ENCODE measurements at regions not wholly inside any gene's neighbourhood (a gene's known extent, or its start where the extent isn't known, plus 50 kb on each side); places are given as distances from the start of the nearest gene placed in this dataset.

DNA sequence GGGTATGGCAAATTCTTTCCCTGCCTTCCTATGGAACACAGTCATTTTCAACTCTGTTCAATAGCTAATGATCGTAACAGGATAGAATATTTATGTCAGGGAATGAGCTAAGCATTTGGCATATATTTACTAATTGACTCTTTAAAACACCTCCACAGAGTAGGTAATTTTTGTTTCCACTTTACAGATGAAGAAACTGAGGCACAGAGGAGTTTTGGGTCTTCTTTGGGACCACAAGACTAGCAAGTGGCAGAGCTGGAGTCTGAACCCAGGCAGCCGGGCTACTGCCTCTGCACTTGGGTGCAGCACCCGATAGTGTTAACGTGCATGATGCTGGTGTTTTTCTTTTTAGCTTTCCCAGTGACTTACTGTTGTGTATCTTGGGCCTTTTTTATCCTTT is 384.0 kb downstream of the SFMBT2 start (continued):
- no peak for TF ChIP-seq RB1 (IDR thresholded peaks at IDR 0.05; ENCODE audit: low read depth)
- no peak for TF ChIP-seq ZNF224 (CRISPR knock-in tag; IDR thresholded peaks at IDR 0.05)
- no peak for TF ChIP-seq RHOXF2B (CRISPR knock-in tag; conservative IDR thresholded peaks at IDR 0.05)
- no peak for TF ChIP-seq CEBPB (tag; IDR thresholded peaks at IDR 0.05)
- no peak for TF ChIP-seq EWSR1 (IDR thresholded peaks at IDR 0.05; ENCODE audit: borderline replicate concordance, low read depth, partially characterized antibody)
- TF ChIP-seq, protein P1, sequence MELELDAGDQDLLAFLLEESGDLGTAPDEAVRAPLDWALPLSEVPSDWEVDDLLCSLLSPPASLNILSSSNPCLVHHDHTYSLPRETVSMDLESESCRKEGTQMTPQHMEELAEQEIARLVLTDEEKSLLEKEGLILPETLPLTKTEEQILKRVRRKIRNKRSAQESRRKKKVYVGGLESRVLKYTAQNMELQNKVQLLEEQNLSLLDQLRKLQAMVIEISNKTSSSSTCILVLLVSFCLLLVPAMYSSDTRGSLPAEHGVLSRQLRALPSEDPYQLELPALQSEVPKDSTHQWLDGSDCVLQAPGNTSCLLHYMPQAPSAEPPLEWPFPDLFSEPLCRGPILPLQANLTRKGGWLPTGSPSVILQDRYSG (tag; conservative IDR thresholded peaks at IDR 0.05; ENCODE audit: low read depth) = no peak
- no peak for TF ChIP-seq NUFIP1 (IDR thresholded peaks at IDR 0.05; ENCODE audit: partially characterized antibody)
- TF ChIP-seq TAF15 (IDR thresholded peaks at IDR 0.05; ENCODE audit: low read depth, low read length) = no peak
- TF ChIP-seq ZFPM2 (CRISPR knock-in tag; IDR thresholded peaks at IDR 0.05) = no peak
- peak; percentile 57 for TF ChIP-seq RBM25 (IDR thresholded peaks at IDR 0.05; ENCODE audit: low read depth, low read length, severe bottlenecking)
- TF ChIP-seq, protein P2, sequence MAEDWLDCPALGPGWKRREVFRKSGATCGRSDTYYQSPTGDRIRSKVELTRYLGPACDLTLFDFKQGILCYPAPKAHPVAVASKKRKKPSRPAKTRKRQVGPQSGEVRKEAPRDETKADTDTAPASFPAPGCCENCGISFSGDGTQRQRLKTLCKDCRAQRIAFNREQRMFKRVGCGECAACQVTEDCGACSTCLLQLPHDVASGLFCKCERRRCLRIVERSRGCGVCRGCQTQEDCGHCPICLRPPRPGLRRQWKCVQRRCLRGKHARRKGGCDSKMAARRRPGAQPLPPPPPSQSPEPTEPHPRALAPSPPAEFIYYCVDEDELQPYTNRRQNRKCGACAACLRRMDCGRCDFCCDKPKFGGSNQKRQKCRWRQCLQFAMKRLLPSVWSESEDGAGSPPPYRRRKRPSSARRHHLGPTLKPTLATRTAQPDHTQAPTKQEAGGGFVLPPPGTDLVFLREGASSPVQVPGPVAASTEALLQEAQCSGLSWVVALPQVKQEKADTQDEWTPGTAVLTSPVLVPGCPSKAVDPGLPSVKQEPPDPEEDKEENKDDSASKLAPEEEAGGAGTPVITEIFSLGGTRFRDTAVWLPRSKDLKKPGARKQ (CRISPR knock-in tag; IDR thresholded peaks at IDR 0.05) = no peak
- TF ChIP-seq ZNF766 (CRISPR knock-in tag; conservative IDR thresholded peaks at IDR 0.05) = no peak
